Dendritic cell treated with granulocyte-macrophage colony-stimulating factor and Interleukin-4, amounts not matched to agents 40 ng/mL and 50 ng/mL, for 4 days (primary cell): ENCODE measurements at regions not wholly inside any gene's neighbourhood (a gene's known extent, or its start where the extent isn't known, plus 50 kb on each side); places are given as distances from the start of the nearest gene placed in this dataset.
"Not testable (repeated sequence)": the region's sequence is repeated elsewhere in the genome, so short reads cannot be mapped to it uniquely, and the experiment has no call there.

Experiments
- H3K27ac Mint-ChIP-seq: one replicate; pipeline ENCODE4 v1.8.0; 2022; ENCODE audit warnings: mild to moderate bottlenecking, mixed read lengths
- H3K27me3 Mint-ChIP-seq: one replicate; pipeline ENCODE4 v1.8.0; 2022; ENCODE audit warnings: mild to moderate bottlenecking, mixed read lengths
- H3K36me3 Mint-ChIP-seq: one replicate; pipeline ENCODE4 v1.8.0; 2022; ENCODE audit warnings: low read depth, mixed read lengths
- H3K4me1 Mint-ChIP-seq: one replicate; pipeline ENCODE4 v1.8.0; 2022; ENCODE audit warnings: low read depth, mixed read lengths
- H3K4me3 Mint-ChIP-seq: one replicate; pipeline ENCODE4 v1.8.0; 2022; ENCODE audit warnings: mild to moderate bottlenecking, moderate library complexity, mixed read lengths
- H3K9me3 Mint-ChIP-seq: one replicate; pipeline ENCODE4 v1.8.0; 2022; ENCODE audit warnings: mixed read lengths
- intact Hi-C: fragments of 100-400 bp; cut with micrococcal nuclease; formaldehyde crosslinking; loops from one replicate; pipeline ENCODE4 v1.15.0; 2022

DNA sequence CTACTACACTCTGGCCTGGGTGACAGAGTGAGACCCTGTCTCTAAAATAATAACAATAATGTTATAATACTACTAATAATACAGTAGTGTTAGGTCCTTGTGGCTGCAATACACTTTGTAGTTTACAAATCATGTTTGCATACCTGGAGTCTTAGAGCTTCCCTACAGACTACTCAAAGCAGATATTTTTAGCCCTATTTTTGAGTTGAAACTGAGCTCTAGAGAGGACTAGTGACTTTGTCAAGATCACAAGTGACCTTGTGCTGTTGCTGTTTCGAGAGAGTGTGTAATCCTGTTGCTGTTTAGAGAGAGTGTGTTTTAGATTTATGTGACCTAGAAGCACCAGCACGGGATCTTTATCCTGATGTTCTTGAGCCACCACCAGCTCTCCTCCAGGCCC lies 105.3 kb upstream of the RNU6-1 start:
- no peaks in the 10 kb centered on the region for H3K9me3 Mint-ChIP-seq
- no peak overlapping the region for H3K27ac Mint-ChIP-seq
- intact Hi-C loops, result no loop called here
- H3K27me3 Mint-ChIP-seq, result no peaks in the 10 kb centered on the region
- peaks cover 5% of the 10 kb centered on the region for H3K4me1 Mint-ChIP-seq
- no peak overlapping the region for H3K4me3 Mint-ChIP-seq
- H3K36me3 Mint-ChIP-seq, result no peaks in the 10 kb centered on the region

DNA sequence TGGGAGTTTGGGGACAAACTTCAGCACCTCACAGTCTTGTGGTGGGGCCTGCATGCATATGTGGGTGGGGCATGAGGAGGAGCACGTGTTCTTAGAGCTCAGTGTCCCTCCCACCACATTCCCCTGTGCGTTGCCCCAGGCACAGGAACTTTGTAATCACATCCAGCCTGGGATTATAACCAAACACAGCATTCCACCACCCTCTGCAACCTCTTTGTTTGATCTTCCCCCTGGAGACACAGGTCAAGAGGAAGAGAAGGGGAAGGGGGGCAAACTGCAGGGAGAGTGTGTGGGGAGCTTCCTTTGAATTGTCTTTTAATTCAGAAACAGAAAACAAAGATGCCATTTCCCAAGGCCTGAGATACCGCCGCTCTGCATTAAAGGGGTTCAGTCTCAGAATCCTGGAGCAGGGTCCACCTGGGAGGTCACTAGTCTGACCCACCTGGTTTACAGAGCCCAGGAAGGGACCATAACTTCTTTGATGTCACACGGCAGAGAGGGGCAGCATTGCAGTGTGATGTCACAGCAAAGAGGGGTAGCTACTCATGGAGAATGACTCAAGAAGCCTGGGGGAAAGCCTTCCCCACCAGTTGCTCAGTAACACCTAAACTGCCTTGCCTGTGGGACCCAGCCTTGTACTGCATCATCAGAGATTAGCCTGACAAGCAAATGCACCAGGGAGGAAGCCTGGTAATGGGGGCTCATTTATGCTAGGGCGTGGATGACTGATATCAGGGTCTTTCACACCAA lies 106.3 kb upstream of the RNU6-1 start:
- peaks cover 5% of the 10 kb centered on the region for H3K4me1 Mint-ChIP-seq
- no peaks in the 10 kb centered on the region for H3K9me3 Mint-ChIP-seq
- intact Hi-C loops, result no loop called here
- no peaks in the 10 kb centered on the region for H3K27me3 Mint-ChIP-seq
- no peak overlapping the region for H3K4me3 Mint-ChIP-seq
- no peaks in the 10 kb centered on the region for H3K36me3 Mint-ChIP-seq
- H3K27ac Mint-ChIP-seq, result peak overlapping the region; percentile 27

DNA sequence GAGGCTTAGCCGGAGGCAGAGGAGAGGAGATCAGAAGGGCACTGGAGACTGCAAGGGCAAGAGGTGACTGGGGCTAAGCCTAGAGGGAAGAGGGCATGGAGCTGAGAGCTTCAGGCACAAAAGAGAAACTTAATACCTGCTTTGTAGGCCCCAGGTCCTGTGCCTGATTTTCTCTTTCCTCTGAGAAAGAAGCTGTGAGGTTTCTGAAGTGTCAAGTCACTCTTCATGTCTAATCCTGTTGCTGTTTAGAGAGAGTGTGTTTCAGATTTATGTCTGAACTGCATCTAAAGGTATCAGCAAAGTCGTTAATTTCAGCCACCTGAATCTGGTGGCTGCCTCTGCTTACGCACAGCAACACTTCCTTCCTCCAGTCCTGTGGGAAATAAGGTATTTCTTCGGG lies 106.9 kb upstream of the RNU6-1 start:
- Mint-ChIP-seq H3K27ac (peak overlapping the region; percentile 27), H3K4me1 (peaks cover 5% of the 10 kb centered on the region), H3K27me3 (no peaks in the 10 kb centered on the region), H3K9me3 (no peaks in the 10 kb centered on the region), H3K4me3 (no peak overlapping the region), H3K36me3 (no peaks in the 10 kb centered on the region)
- intact Hi-C loops, result no loop called here

DNA sequence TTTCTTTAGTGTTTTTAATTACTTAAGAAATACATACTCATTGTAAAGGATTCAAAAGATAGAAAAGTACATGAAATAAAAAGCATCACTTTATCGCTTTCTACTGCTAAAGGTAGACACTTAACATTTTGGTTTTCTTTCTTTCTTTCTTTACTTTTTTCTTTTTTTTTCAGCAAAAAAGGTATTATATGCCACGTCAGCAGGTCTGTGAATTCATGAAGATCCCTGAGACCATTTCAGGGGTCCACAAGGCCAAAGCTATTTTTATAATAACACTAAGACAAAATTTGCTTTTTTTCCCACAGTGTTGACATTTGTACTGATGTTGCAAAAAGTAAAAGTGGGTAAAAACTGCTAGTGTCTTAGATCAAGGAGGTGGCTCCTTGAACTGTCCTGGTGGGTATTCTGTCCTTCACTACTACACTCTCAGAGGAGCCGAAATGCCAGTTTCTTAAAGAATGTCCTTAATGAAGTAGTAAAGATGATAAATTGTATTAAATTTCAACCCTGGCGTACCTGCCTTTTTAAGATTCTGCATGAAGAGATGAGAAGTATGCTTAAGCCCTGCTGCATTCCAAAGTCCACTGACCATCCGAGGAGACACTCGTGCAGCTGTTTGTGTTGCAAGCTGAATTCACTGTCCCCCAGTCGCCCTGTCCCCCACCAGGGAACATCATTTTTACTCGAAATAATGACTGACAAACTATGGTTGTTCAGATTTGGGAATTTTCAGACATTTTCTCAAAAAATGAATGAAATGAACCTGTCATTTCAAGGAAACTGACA lies 106.7 kb upstream of the PIAS1 start:
- Mint-ChIP-seq H3K27ac (no peak overlapping the region), H3K4me1 (peaks cover 5% of the 10 kb centered on the region), H3K9me3 (no peaks in the 10 kb centered on the region), H3K4me3 (no peak overlapping the region), H3K27me3 (no peaks in the 10 kb centered on the region), H3K36me3 (no peaks in the 10 kb centered on the region)
- intact Hi-C loops, result no loop called here

DNA sequence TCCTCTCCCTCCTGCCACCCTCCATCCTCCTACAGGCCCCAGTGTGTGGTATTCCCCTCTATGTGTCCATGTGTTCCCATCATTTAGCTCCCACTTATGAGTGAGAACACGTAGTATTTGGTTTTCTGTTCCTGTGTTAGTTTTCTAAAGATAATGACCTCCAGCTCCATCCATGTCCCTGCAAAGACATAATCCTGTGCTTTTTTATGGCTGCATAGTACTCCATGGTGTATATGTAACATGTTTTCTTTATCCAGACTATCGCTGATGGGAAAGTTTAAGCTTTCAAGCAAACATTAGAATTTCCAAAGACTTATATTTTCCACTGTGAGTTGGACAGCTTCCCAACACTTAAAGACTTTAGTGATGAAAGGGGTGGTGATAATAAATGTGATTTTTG lies 105.9 kb upstream of the PIAS1 start:
- no peaks in the 10 kb centered on the region for H3K9me3 Mint-ChIP-seq
- H3K27ac Mint-ChIP-seq, result no peak overlapping the region
- no peaks in the 10 kb centered on the region for H3K27me3 Mint-ChIP-seq
- H3K36me3 Mint-ChIP-seq, result no peaks in the 10 kb centered on the region
- H3K4me1 Mint-ChIP-seq, result peaks cover 5% of the 10 kb centered on the region
- intact Hi-C loops, result no loop called here
- no peak overlapping the region for H3K4me3 Mint-ChIP-seq

DNA sequence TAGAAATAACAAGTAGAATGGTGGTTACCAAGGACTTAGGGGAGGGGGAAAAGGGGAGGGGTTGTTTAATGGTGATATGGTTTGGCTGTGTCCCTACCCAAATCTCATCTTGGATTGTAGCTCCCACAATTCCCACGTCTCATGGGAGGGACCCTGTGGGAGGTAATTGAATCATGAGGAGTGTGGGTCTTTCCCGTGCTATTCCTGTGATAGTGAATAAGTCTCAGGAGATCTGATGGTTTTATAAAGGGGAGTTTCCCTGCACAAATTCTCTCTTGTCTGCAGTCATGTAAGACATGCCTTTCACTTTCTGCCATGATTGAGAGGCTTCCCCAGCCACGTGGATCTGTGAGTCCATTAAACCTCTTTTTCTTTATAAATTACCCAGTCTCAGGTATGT lies 102.9 kb upstream of the PIAS1 start:
- H3K27ac Mint-ChIP-seq, H3K4me3 Mint-ChIP-seq, H3K27me3 Mint-ChIP-seq, H3K9me3 Mint-ChIP-seq, H3K36me3 Mint-ChIP-seq, intact Hi-C loops: not testable (repeated sequence)
- H3K4me1 Mint-ChIP-seq, result peaks cover 17% of the 10 kb centered on the region

DNA sequence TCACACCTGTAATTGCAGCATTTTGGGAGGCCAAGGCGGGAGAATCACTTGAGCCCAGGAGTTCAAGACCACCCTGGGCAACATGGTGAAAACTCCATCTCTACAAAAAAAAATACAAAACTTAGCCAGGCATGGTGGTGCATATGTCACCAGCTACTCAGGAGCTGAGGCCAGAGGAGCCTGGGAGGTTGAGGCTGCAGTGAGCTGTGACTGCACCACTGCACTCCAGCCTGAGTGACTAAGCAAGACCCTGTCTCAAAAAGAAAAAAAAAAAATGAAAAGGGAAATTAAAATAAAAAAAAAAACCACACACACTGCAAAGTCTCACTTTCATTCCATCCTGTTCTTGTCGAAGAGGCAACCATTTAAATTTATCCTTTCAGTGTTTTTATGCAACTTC lies 100.8 kb upstream of the PIAS1 start:
- no peak overlapping the region for H3K4me3 Mint-ChIP-seq
- no peaks in the 10 kb centered on the region for H3K27me3 Mint-ChIP-seq
- no peak overlapping the region for H3K27ac Mint-ChIP-seq
- H3K4me1 Mint-ChIP-seq, result peaks cover 12% of the 10 kb centered on the region
- H3K36me3 Mint-ChIP-seq, result no peaks in the 10 kb centered on the region
- intact Hi-C loops, result no loop called here
- no peaks in the 10 kb centered on the region for H3K9me3 Mint-ChIP-seq

DNA sequence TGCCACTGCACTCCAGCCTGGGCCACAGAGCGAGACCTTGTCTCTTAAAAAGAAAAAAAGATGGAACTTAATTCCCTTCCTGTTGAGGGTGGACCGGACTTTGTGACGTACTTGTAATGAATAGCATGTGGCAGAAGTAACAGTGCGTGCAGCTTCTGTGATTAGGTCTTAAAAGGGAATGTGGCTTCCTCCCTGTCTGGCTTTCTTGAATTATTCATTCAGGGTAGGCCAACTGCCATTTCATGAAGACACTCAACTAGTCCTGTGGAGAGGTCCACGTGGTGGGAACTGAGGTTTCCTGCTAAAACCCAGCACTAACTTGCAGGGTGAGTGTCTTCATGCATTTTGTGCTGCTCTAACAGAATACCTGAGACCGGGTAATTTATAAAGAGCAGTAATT lies 98.9 kb upstream of the PIAS1 start:
- intact Hi-C loops, result no loop called here
- Mint-ChIP-seq H3K27ac (no peak overlapping the region), H3K9me3 (no peaks in the 10 kb centered on the region), H3K36me3 (no peaks in the 10 kb centered on the region), H3K27me3 (peaks cover 2% of the 10 kb centered on the region), H3K4me1 (peaks cover 12% of the 10 kb centered on the region), H3K4me3 (no peak overlapping the region)

DNA sequence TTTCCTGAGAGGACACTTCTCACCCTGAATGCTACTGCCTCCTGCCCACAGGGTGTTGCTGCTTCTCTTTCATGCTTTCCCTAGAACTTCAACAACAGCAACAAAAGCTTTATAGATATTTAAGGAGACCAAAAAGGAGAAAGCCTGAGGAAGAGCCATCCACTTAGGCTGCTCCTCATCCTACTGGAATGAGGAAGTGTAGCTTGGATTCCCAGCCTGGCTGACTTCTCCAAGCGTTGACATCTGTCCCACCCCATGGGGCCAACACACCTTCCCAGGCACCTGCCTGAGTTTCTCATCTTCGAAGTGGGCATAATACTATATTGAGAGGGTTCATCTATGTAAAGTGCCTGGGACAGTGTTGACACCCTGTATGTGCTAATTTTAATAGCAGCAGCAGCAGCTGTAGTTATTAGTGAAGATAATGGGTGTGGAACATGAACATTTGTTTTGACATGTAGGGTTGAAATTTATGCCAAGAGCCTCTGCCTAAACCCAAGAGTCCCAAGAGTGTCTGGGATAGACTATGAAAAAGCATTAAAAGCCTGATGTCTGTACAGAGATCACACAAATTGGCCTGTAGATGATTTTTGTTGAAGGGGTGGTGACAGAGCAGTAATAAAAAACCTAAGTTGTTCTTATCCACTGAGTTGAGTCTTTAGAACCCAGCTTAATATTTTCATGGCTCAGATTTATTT lies 96.5 kb upstream of the PIAS1 start:
- peaks cover 2% of the 10 kb centered on the region for H3K27me3 Mint-ChIP-seq
- H3K27ac Mint-ChIP-seq, result no peak overlapping the region
- H3K36me3 Mint-ChIP-seq, result no peaks in the 10 kb centered on the region
- H3K4me3 Mint-ChIP-seq, result no peak overlapping the region
- H3K9me3 Mint-ChIP-seq, result no peaks in the 10 kb centered on the region
- intact Hi-C loops, result no loop called here
- peaks cover 18% of the 10 kb centered on the region for H3K4me1 Mint-ChIP-seq

DNA sequence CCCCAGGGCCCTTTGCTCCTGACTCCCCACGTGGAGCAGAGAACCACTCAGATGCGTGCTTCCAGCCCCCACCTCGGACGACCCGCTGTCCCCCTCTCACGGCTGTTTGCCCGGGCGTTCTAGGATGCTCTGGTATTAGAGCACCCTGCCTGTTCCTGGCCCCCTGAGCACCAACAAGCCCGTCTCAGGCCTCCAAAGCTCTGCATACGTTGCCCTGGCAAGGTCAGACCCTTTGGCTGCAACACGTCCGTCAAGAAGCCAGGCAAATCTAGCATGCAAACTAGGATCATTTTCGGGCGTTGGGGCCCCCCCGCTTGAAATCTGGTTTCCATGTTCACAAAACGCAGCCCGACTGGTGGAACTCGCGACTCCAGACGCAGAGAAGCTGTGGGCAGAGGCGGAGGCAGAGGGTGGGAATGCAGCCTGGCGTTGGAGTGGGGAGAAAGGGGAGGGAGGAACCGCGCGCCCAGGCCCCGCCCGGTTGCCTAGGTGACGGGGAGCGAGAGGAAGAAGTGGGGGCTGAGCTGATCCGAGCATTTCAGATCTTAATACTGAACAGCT lies 86.2 kb upstream of the PIAS1 start:
- Mint-ChIP-seq H3K36me3 (no peaks in the 10 kb centered on the region), H3K4me3 (peak overlapping the region; percentile 68), H3K4me1 (peaks cover 18% of the 10 kb centered on the region), H3K27ac (peak overlapping the region; percentile 1), H3K27me3 (peaks cover 8% of the 10 kb centered on the region), H3K9me3 (no peaks in the 10 kb centered on the region)
- intact Hi-C loops, result no loop called here

DNA sequence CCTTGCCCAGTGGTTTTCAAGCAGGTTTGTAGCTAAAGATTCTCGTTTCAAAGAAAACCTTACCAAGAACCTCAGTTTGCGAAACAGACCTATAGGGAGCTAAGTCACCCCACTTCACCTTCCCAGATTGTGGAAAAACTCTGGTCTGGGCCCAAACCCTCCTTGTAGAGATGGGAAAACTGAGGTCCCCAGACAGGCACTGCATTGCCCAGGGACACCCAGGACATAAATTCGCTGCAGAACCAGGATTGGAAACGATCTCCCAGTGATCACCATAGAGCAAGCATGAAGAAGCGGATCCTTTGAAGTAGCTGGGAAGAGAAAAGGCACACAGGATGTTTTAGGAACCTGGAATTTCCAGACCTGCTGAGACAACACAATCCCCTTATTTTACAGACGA lies 85.6 kb upstream of the PIAS1 start:
- intact Hi-C loops, result no loop called here
- Mint-ChIP-seq H3K4me3 (peak overlapping the region; percentile 68), H3K9me3 (no peaks in the 10 kb centered on the region), H3K27me3 (peaks cover 8% of the 10 kb centered on the region), H3K4me1 (peaks cover 18% of the 10 kb centered on the region), H3K36me3 (no peaks in the 10 kb centered on the region), H3K27ac (no peak overlapping the region)

DNA sequence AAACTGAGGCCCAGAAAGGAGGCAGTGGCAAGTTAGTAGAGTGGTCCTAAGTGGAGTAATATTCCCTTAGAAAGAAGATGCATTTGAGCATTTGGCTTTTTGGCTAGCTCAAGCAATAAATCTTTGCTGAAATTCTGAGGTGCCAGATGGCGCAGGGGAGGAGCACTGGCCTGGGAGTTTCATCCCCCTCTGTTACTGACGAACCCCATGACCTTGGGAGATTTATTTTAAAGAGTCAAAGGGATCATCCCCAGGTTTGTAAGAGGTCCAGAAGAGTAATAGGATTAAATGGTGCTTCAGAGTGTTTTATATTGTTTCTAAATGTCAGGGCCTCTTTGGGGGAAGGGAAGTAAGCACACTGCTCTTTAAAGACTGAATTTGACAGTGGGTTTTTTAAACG lies 85.1 kb upstream of the PIAS1 start:
- intact Hi-C loops, result no loop called here
- Mint-ChIP-seq H3K27ac (no peak overlapping the region), H3K9me3 (no peaks in the 10 kb centered on the region), H3K36me3 (no peaks in the 10 kb centered on the region), H3K4me3 (no peak overlapping the region), H3K27me3 (peaks cover 8% of the 10 kb centered on the region), H3K4me1 (peaks cover 18% of the 10 kb centered on the region)

DNA sequence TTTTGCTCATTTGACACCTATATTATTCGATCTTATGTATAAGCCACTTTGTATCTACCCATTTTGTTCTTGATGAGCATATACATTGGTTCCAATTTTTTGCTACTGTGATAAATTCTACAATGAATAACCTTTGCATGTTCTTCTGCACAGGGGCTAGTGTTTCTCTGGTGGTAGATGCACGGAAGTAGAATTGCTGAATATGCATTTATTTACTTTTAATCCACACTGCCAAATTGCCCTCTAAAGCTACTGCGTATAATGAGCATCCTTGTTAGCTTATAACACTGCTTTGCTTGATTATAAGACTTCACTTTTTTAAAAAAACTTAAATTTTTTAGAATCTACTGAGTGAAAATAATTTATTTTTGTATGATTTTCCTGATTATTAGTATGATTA lies 84.2 kb upstream of the PIAS1 start:
- Mint-ChIP-seq H3K4me3 (no peak overlapping the region), H3K27me3 (peaks cover 8% of the 10 kb centered on the region), H3K36me3 (no peaks in the 10 kb centered on the region), H3K9me3 (no peaks in the 10 kb centered on the region), H3K4me1 (peaks cover 18% of the 10 kb centered on the region), H3K27ac (no peak overlapping the region)
- intact Hi-C loops, result no loop called here

DNA sequence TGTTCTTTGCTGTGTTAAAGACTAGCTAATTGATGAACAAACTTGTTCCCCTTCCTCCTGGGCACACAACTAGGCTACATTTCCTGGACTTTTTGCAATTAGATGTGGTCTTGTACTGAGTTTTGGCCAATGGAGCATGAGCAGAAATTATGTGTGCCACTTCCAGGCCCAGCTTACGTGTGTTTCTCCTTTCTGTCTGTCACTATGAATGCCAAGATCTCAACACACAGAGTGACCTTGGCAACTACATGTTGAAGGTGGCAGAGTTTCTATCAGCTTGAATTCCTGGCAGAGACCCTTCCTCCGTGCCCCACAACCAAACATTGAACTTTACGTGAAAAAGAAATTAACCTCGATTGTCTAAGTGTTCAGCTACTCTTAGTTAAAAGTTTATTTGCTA lies 81.7 kb upstream of the PIAS1 start:
- Mint-ChIP-seq H3K9me3 (no peaks in the 10 kb centered on the region), H3K36me3 (no peaks in the 10 kb centered on the region), H3K27ac (no peak overlapping the region), H3K27me3 (peaks cover 8% of the 10 kb centered on the region), H3K4me3 (no peak overlapping the region), H3K4me1 (peaks cover 18% of the 10 kb centered on the region)
- intact Hi-C loops, result no loop called here
